Left lung (tissue), 4 donors: ENCODE measurements at regions not wholly inside any gene's neighbourhood (a gene's known extent, or its start where the extent isn't known, plus 50 kb on each side); places are given as distances from the start of the nearest gene placed in this dataset.

Experiments
- ATAC-seq: fragments of 200-7000 bp; cut with Tn5 transposase; one replicate; pipeline ENCODE4 v1.9.1; 2020; ENCODE audit warnings: moderate library complexity
- DNase-seq, 4 donors: peaks; one replicate each; pipeline ENCODE4 v3.0.0-alpha.2; 2013 to 2020
- H3K27ac ChIP-seq, 2 donors: fragments of 200-600 bp; sonication (generic) in 1 of 2; one replicate each; pipeline versions ENCODE4 v1.5.0 to v1.8.0; 2020 to 2021
- H3K27me3 ChIP-seq, 2 donors: fragments of 200-600 bp; sonication (generic) in 1 of 2; one replicate each; pipeline versions ENCODE4 v1.5.0 to v1.8.0; 2020 to 2021
- H3K36me3 ChIP-seq, 2 donors: fragments of 200-600 bp; sonication (generic) in 1 of 2; one replicate each; pipeline versions ENCODE4 v1.5.0 to v1.8.0; 2020 to 2021
- H3K4me1 ChIP-seq, 2 donors: fragments of 200-600 bp; one replicate each; pipeline ENCODE4 v1.8.0; 2021
- H3K4me3 ChIP-seq, 2 donors: fragments of 200-600 bp; sonication (generic) in 1 of 2; one replicate each; pipeline versions ENCODE4 v1.5.0 to v1.8.0; 2020 to 2021; ENCODE audit warnings: mild to moderate bottlenecking in 1 of 2
- H3K9me3 ChIP-seq, 2 donors: fragments of 200-600 bp; sonication (generic) in 1 of 2; one replicate each; pipeline versions ENCODE4 v1.5.0 to v1.8.0; 2020 to 2021
- intact Hi-C, 2 donors: fragments of 100-400 bp; cut with DNase I; formaldehyde crosslinking; loops; one replicate each; pipeline versions ENCODE4 v1.11.2 to v1.14.2; 2022
- TF ChIP-seq, protein P1 (sequence below), 2 donors: fragments of 200-600 bp; sonication (generic) in 1 of 2; IDR thresholded peaks; one replicate each; pipeline versions ENCODE4 v1.5.0 to v1.8.0; 2021; ENCODE audit warnings: antibody characterized with exemption in 2 of 2
- donor health status: DM: no; HTN: yes; CAD: no.
- donor health status: DM: no; HTN: no; CAD: no.

DNA sequence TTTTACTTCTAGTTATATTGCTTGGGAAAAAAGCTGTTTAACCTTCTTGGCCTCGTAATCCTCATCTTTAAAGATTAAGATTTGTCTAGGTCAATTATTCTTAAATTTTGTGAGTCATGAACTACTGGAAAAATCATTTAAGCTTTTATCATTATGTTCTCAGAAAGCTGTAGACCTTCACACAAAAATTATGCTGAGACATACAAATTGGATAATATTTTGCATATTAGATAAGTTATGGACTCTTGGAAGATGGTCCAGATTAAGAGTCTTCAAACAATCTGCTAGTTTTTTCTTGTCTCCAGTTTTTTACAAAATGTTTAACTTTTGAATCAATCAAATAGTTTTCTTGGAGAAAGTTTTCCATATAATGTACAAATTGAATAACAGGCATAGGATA lies 108.1 kb upstream of the NEIL3 start:
- TF ChIP-seq, protein P1, sequence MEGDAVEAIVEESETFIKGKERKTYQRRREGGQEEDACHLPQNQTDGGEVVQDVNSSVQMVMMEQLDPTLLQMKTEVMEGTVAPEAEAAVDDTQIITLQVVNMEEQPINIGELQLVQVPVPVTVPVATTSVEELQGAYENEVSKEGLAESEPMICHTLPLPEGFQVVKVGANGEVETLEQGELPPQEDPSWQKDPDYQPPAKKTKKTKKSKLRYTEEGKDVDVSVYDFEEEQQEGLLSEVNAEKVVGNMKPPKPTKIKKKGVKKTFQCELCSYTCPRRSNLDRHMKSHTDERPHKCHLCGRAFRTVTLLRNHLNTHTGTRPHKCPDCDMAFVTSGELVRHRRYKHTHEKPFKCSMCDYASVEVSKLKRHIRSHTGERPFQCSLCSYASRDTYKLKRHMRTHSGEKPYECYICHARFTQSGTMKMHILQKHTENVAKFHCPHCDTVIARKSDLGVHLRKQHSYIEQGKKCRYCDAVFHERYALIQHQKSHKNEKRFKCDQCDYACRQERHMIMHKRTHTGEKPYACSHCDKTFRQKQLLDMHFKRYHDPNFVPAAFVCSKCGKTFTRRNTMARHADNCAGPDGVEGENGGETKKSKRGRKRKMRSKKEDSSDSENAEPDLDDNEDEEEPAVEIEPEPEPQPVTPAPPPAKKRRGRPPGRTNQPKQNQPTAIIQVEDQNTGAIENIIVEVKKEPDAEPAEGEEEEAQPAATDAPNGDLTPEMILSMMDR (IDR thresholded peaks at IDR 0.05) = no peak
- intact Hi-C loops = no loop called here
- Histone ChIP-seq H3K27ac (no peak overlapping the region), H3K36me3 (no peaks in the 10 kb centered on the region), H3K9me3 (peaks cover 0 to 8% of the 10 kb centered on the region in 2 donors), H3K4me1 (no peaks in the 10 kb centered on the region), H3K27me3 (no peaks in the 10 kb centered on the region), H3K4me3 (no peak overlapping the region)
- ATAC-seq (no peak), DNase-seq (no peak)

- H3K27me3 ChIP-seq = no peaks in the 10 kb centered on the region
- H3K4me1 ChIP-seq = no peaks in the 10 kb centered on the region
- TF ChIP-seq, protein P1 (IDR thresholded peaks at IDR 0.05) = no peak
- peaks cover 0 to 4% of the 10 kb centered on the region in 2 donors for H3K9me3 ChIP-seq
- intact Hi-C loops = no loop called here
- H3K27ac ChIP-seq = no peak overlapping the region
- H3K36me3 ChIP-seq = no peaks in the 10 kb centered on the region
- no peak for DNase-seq
- ATAC-seq = no peak
- H3K4me3 ChIP-seq = no peak overlapping the region
Observed at GRCh38 chr4:177204126-177204525, 105.5 kb upstream of the NEIL3 start.

GRCh38 chr4:177214935-177215334 lies 94.7 kb upstream of the NEIL3 start:
- no peaks in the 10 kb centered on the region for H3K27me3 ChIP-seq
- no peak for DNase-seq
- no peak overlapping the region for H3K27ac ChIP-seq
- intact Hi-C loops = no loop called here
- no peaks in the 10 kb centered on the region for H3K4me1 ChIP-seq
- no peaks in the 10 kb centered on the region for H3K9me3 ChIP-seq
- no peak overlapping the region for H3K4me3 ChIP-seq
- H3K36me3 ChIP-seq = no peaks in the 10 kb centered on the region
- ATAC-seq = no peak
- TF ChIP-seq, protein P1 (IDR thresholded peaks at IDR 0.05) = no peak

- Histone ChIP-seq H3K27me3 (no peaks in the 10 kb centered on the region), H3K9me3 (no peaks in the 10 kb centered on the region), H3K4me3 (no peak overlapping the region), H3K36me3 (no peaks in the 10 kb centered on the region), H3K4me1 (no peaks in the 10 kb centered on the region), H3K27ac (no peak overlapping the region)
- intact Hi-C loops = no loop called here
- ATAC-seq = no peak
- DNase-seq = no peak
- TF ChIP-seq, protein P1 (IDR thresholded peaks at IDR 0.05) = no peak
Observed at GRCh38 chr4:177220376-177220775, 89.3 kb upstream of the NEIL3 start.

GRCh38 chr4:177222781-177223180 lies 86.9 kb upstream of the NEIL3 start:
- H3K4me3 ChIP-seq = no peak overlapping the region
- TF ChIP-seq, protein P1 (IDR thresholded peaks at IDR 0.05) = no peak
- ATAC-seq (no peak), DNase-seq (no peak)
- intact Hi-C loops = no loop called here
- H3K36me3 ChIP-seq = no peaks in the 10 kb centered on the region
- H3K9me3 ChIP-seq = no peaks in the 10 kb centered on the region
- H3K27me3 ChIP-seq = no peaks in the 10 kb centered on the region
- H3K27ac ChIP-seq = no peak overlapping the region
- no peaks in the 10 kb centered on the region for H3K4me1 ChIP-seq
